CD14-positive monocyte (primary cell): ENCODE measurements at regions not wholly inside any gene's neighbourhood (a gene's known extent, or its start where the extent isn't known, plus 50 kb on each side); places are given as distances from the start of the nearest gene placed in this dataset.

ENCODE experiments used
- DNase-seq, 3 donors: peaks; one replicate each; pipeline ENCODE4 v3.0.0-alpha.2; 2011 to 2022
- H2AFZ ChIP-seq: 2 replicates; pipeline ENCODE4 v1.6.0; 2012; ENCODE audit warnings: mild to moderate bottlenecking, low read depth, low read length, inconsistent platforms; ENCODE audit not compliant: insufficient read depth, poor library complexity, severe bottlenecking
- H3K27ac ChIP-seq, 2 donors: 1 replicate in 1 of 2; 2 replicates in 1 of 2; pipeline ENCODE4 v1.5.1; 2012 to 2013; ENCODE audit warnings: low read length in 2 of 2, control low read depth in 1 of 2, inconsistent platforms in 1 of 2, low read depth in 1 of 2, mild to moderate bottlenecking in 1 of 2
- H3K27me3 ChIP-seq, 2 donors: one replicate each; pipeline versions ENCODE4 v1.6.0 to v1.6.1; 2011 to 2013; ENCODE audit warnings: low read length in 2 of 2; ENCODE audit not compliant: control insufficient read depth in 2 of 2, insufficient read depth in 2 of 2
- H3K36me3 ChIP-seq, 2 donors: replicated peaks in 1 of 2; 1 replicate in 1 of 2; 2 replicates in 1 of 2; pipeline versions ENCODE4 v1.5.1 to v1.6.1; 2012 to 2013; ENCODE audit warnings: low read length in 2 of 2, control low read depth in 1 of 2, inconsistent platforms in 1 of 2, mild to moderate bottlenecking in 1 of 2; ENCODE audit not compliant: insufficient read depth in 2 of 2, control insufficient read depth in 1 of 2
- H3K4me1 ChIP-seq, 2 donors: 1 replicate in 1 of 2; 2 replicates in 1 of 2; pipeline versions ENCODE4 v1.5.1 to v1.6.1; 2012 to 2013; ENCODE audit warnings: low read length in 2 of 2, control low read depth in 1 of 2, inconsistent platforms in 1 of 2, mild to moderate bottlenecking in 1 of 2, moderate library complexity in 1 of 2; ENCODE audit not compliant: insufficient read depth in 2 of 2, control insufficient read depth in 1 of 2
- H3K4me2 ChIP-seq: replicated peaks from 2 replicates; pipeline ENCODE3; 2012; ENCODE audit warnings: low read length, moderate library complexity, mild to moderate bottlenecking; ENCODE audit not compliant: poor library complexity, severe bottlenecking; ENCODE audit errors: extremely low read depth
- H3K4me3 ChIP-seq, 3 experiments: fragments of 200-600 bp in 1 of 3; sonication (generic) in 1 of 3; replicated peaks in 1 of 3; 1 replicate in 2 of 3; 2 replicates in 1 of 3; pipeline ENCODE4 v1.5.1; 2011 to 2013; ENCODE audit warnings: low read length in 3 of 3, mild to moderate bottlenecking in 3 of 3, control low read depth in 2 of 3, low read depth in 2 of 3, inconsistent platforms in 1 of 3, moderate library complexity in 1 of 3
- H3K79me2 ChIP-seq: 2 replicates; pipeline ENCODE4 v1.6.0; 2012; ENCODE audit warnings: mild to moderate bottlenecking, control low read depth, inconsistent platforms, low read length, moderate library complexity; ENCODE audit not compliant: insufficient read depth
- H3K9ac ChIP-seq: 2 replicates; pipeline ENCODE4 v1.6.0; 2017; ENCODE audit warnings: low read length, mild to moderate bottlenecking; ENCODE audit not compliant: insufficient read depth, poor library complexity, severe bottlenecking
- H3K9me3 ChIP-seq, 2 donors: replicated peaks in 1 of 2; 1 replicate in 1 of 2; 2 replicates in 1 of 2; pipeline versions ENCODE4 v1.5.1 to v1.6.1; 2012 to 2013; ENCODE audit warnings: low read length in 2 of 2, control low read depth in 1 of 2; ENCODE audit not compliant: control insufficient read depth in 1 of 2, insufficient read depth in 1 of 2
- H4K20me1 ChIP-seq: 2 replicates; pipeline ENCODE4 v1.6.0; 2012; ENCODE audit warnings: mild to moderate bottlenecking, low read length, control low read depth, moderate library complexity; ENCODE audit not compliant: insufficient read depth
- H3K27ac Mint-ChIP-seq, 7 donors: one replicate each; pipeline ENCODE4 v1.8.0; 2020; ENCODE audit warnings: mild to moderate bottlenecking in 7 of 7, mixed read lengths in 7 of 7, moderate library complexity in 6 of 7, inconsistent platforms in 2 of 7
- H3K27me3 Mint-ChIP-seq, 3 donors: one replicate each; pipeline ENCODE4 v1.8.0; 2021 to 2022; ENCODE audit warnings: low read depth in 3 of 3, mild to moderate bottlenecking in 3 of 3, mixed read lengths in 3 of 3, moderate library complexity in 3 of 3, inconsistent platforms in 1 of 3
- H3K36me3 Mint-ChIP-seq, 2 donors: one replicate each; pipeline ENCODE4 v1.8.0; 2020; ENCODE audit warnings: mixed read lengths in 2 of 2, inconsistent platforms in 1 of 2, mild to moderate bottlenecking in 1 of 2
- H3K4me1 Mint-ChIP-seq: one replicate; pipeline ENCODE4 v1.8.0; 2020; ENCODE audit warnings: mild to moderate bottlenecking, mixed read lengths
- H3K4me3 Mint-ChIP-seq, 2 donors: one replicate each; pipeline ENCODE4 v1.8.0; 2020; ENCODE audit warnings: mild to moderate bottlenecking in 2 of 2, mixed read lengths in 2 of 2, moderate library complexity in 1 of 2
- H3K9me3 Mint-ChIP-seq, 7 donors: one replicate each; pipeline ENCODE4 v1.8.0; 2020 to 2022; ENCODE audit warnings: mixed read lengths in 7 of 7, mild to moderate bottlenecking in 6 of 7, moderate library complexity in 6 of 7, inconsistent platforms in 2 of 7
- WGBS: methylation state at CpG from one replicate; pipeline ENCODE4 v1.1.5; 2013; ENCODE audit warnings: missing lambda C conversion rate; ENCODE audit not compliant: insufficient coverage; 5-methylcytosine and 5-hydroxymethylcytosine counted together
- intact Hi-C, 2 donors: fragments of 100-400 bp; cut with micrococcal nuclease; formaldehyde crosslinking; loops; one replicate each; pipeline versions ENCODE4 v1.15.0 to v1.15.1; 2023
- TF ChIP-seq, protein P1 (sequence below): fragments of 200-600 bp; IDR thresholded peaks from one replicate; pipeline ENCODE4 v1.8.0; 2022; ENCODE audit warnings: antibody characterized with exemption, mild to moderate bottlenecking

GRCh38 chr22:34454598-34454997, 534.3 kb upstream of the LARGE1 start:
- H3K36me3 Mint-ChIP-seq: no peaks in the 10 kb centered on the region
- no peaks in the 10 kb centered on the region for H3K79me2 ChIP-seq
- H2AFZ ChIP-seq: no peak overlapping the region
- no peaks in the 10 kb centered on the region for H3K27me3 ChIP-seq
- 95% methylated on average over 2 of the region's 2 CpGs for WGBS
- H3K4me2 ChIP-seq: no peak overlapping the region
- no peak for DNase-seq
- no peak overlapping the region for H3K27ac ChIP-seq
- no peak overlapping the region for H3K4me3 Mint-ChIP-seq
- intact Hi-C loops: no loop called here
- TF ChIP-seq, protein P1, sequence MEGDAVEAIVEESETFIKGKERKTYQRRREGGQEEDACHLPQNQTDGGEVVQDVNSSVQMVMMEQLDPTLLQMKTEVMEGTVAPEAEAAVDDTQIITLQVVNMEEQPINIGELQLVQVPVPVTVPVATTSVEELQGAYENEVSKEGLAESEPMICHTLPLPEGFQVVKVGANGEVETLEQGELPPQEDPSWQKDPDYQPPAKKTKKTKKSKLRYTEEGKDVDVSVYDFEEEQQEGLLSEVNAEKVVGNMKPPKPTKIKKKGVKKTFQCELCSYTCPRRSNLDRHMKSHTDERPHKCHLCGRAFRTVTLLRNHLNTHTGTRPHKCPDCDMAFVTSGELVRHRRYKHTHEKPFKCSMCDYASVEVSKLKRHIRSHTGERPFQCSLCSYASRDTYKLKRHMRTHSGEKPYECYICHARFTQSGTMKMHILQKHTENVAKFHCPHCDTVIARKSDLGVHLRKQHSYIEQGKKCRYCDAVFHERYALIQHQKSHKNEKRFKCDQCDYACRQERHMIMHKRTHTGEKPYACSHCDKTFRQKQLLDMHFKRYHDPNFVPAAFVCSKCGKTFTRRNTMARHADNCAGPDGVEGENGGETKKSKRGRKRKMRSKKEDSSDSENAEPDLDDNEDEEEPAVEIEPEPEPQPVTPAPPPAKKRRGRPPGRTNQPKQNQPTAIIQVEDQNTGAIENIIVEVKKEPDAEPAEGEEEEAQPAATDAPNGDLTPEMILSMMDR: no peak
- H3K4me1 Mint-ChIP-seq: no peaks in the 10 kb centered on the region
- H3K27me3 Mint-ChIP-seq: peaks cover 0 to 1% (median 0%) of the 10 kb centered on the region in 3 donors
- H3K36me3 ChIP-seq: no peaks in the 10 kb centered on the region
- H3K9me3 ChIP-seq: peaks cover 0 to 4% of the 10 kb centered on the region in 2 donors
- H3K9me3 Mint-ChIP-seq: peaks cover 0 to 17% (median 8%) of the 10 kb centered on the region in 7 donors
- no peak overlapping the region for H3K27ac Mint-ChIP-seq
- no peak overlapping the region for H3K4me3 ChIP-seq
- H4K20me1 ChIP-seq: no peaks in the 10 kb centered on the region
- no peaks in the 10 kb centered on the region for H3K4me1 ChIP-seq
- H3K9ac ChIP-seq: no peak overlapping the region

DNA sequence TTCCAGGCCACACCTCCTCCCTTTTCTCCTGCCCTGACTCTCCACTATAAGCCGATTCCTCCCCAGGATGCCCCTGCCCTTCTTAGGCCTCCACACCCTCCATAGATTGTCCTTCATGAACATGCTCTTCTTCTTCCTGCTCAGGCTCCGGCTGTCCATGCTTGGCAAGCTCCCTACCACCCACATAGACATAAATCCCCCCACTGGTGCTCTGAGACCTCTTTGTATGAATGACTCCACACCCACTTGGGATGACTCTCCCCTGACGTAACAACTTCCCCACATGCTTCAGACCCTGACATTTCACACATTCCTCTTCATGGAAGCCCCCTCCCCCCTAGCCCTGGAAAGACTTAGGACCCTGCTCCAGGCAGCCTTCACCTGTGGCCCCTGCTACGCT, 542.5 kb upstream of the LARGE1 start:
- Histone ChIP-seq H3K4me2 (no peak overlapping the region), H3K9me3 (peaks cover 7 to 10% of the 10 kb centered on the region in 2 donors), H4K20me1 (no peaks in the 10 kb centered on the region), H3K36me3 (no peaks in the 10 kb centered on the region), H3K27ac (no peak overlapping the region), H3K79me2 (no peaks in the 10 kb centered on the region), H2AFZ (no peak overlapping the region), H3K27me3 (no peaks in the 10 kb centered on the region), H3K4me3 (no peak overlapping the region), H3K9ac (no peak overlapping the region), H3K4me1 (no peaks in the 10 kb centered on the region)
- DNase-seq: no peak
- TF ChIP-seq, protein P1: no peak
- Mint-ChIP-seq H3K27me3 (no peaks in the 10 kb centered on the region), H3K36me3 (no peaks in the 10 kb centered on the region), H3K4me1 (no peaks in the 10 kb centered on the region), H3K27ac (no peak overlapping the region), H3K9me3 (peaks cover 4 to 36% (median 8%) of the 10 kb centered on the region in 7 donors), H3K4me3 (no peak overlapping the region)
- intact Hi-C loops: no loop called here
- 70% methylated on average over 3 of the region's 4 CpGs for WGBS
